ENCODE measurements at regions not wholly inside any gene's neighbourhood (a gene's known extent, or its start where the extent isn't known, plus 50 kb on each side); places are given as distances from the start of the nearest gene placed in this dataset.
A peak's percentile ranks its signal among the peaks of the same experiment; 100 is the strongest.
"Not testable (repeated sequence)": the region's sequence is repeated elsewhere in the genome, so short reads cannot be mapped to it uniquely, and the experiment has no call there.

- DNase-seq (ENCODE audit: low spot score), result no peak
These were observed 146.5 kb downstream of the SPANXN1 start for GRCh38 chrX:145393702-145394235.

- no peak for DNase-seq (ENCODE audit: low spot score)
These were observed 147.0 kb downstream of the SPANXN1 start for GRCh38 chrX:145394344-145394743.

- no peak for DNase-seq (ENCODE audit: low spot score)
These were observed 149.3 kb downstream of the SPANXN1 start for GRCh38 chrX:145396612-145397011.

GRCh38 chrX:145405012-145405411, 157.7 kb downstream of the SPANXN1 start:
- DNase-seq (ENCODE audit: low spot score), result peak; percentile 31

GRCh38 chrX:145410622-145411021, 163.3 kb downstream of the SPANXN1 start:
- no peak for DNase-seq (ENCODE audit: low spot score)

GRCh38 chrX:145436211-145436610, 188.9 kb downstream of the SPANXN1 start:
- DNase-seq (ENCODE audit: low spot score), result not testable (repeated sequence)

GRCh38 chrX:145464650-145465049, 217.3 kb downstream of the SPANXN1 start:
- DNase-seq (ENCODE audit: low spot score), result no peak

- no peak for DNase-seq (ENCODE audit: low spot score)
These were observed 228.4 kb downstream of the SPANXN1 start for GRCh38 chrX:145475725-145476124.

- no peak for DNase-seq (ENCODE audit: low spot score)
These were observed 237.4 kb downstream of the SPANXN1 start for GRCh38 chrX:145484740-145485139.

- no peak for DNase-seq (ENCODE audit: low spot score)
These were observed 255.4 kb downstream of the SPANXN1 start for GRCh38 chrX:145502670-145503069.

- DNase-seq (ENCODE audit: low spot score), result no peak
These were observed 258.9 kb downstream of the SPANXN1 start for GRCh38 chrX:145506214-145506613.

- no peak for DNase-seq (ENCODE audit: low spot score)
These were observed 277.6 kb downstream of the SPANXN1 start for GRCh38 chrX:145524931-145525330.

GRCh38 chrX:145532176-145532780, 285.0 kb downstream of the SPANXN1 start:
- no peak for DNase-seq (ENCODE audit: low spot score)

GRCh38 chrX:145533534-145533933, 284.1 kb upstream of the SLITRK2 start:
- DNase-seq (ENCODE audit: low spot score), result no peak

- DNase-seq (ENCODE audit: low spot score), result no peak
These were observed 268.1 kb upstream of the SLITRK2 start for GRCh38 chrX:145549496-145549895.

- DNase-seq (ENCODE audit: low spot score), result no peak
These were observed 265.0 kb upstream of the SLITRK2 start for GRCh38 chrX:145552643-145553042.

GRCh38 chrX:145553702-145554101, 263.9 kb upstream of the SLITRK2 start:
- DNase-seq (ENCODE audit: low spot score), result no peak

- no peak for DNase-seq (ENCODE audit: low spot score)
These were observed 254.5 kb upstream of the SLITRK2 start for GRCh38 chrX:145563159-145563558.

GRCh38 chrX:145609951-145610511, 207.6 kb upstream of the SLITRK2 start:
- peak; percentile 1 for DNase-seq (ENCODE audit: low spot score)

- DNase-seq (ENCODE audit: low spot score), result no peak
These were observed 203.7 kb upstream of the SLITRK2 start for GRCh38 chrX:145613894-145614293.

- DNase-seq (ENCODE audit: low spot score), result no peak
These were observed 197.0 kb upstream of the SLITRK2 start for GRCh38 chrX:145620666-145621065.

GRCh38 chrX:145623453-145623852, 194.2 kb upstream of the SLITRK2 start:
- DNase-seq (ENCODE audit: low spot score), result no peak

- no peak for DNase-seq (ENCODE audit: low spot score)
These were observed 187.5 kb upstream of the SLITRK2 start for GRCh38 chrX:145630081-145630480.
